NCI-H774 (cell line): ENCODE measurements at regions not wholly inside any gene's neighbourhood (a gene's known extent, or its start where the extent isn't known, plus 50 kb on each side); places are given as distances from the start of the nearest gene placed in this dataset.
"Not testable (repeated sequence)": the region's sequence is repeated elsewhere in the genome, so short reads cannot be mapped to it uniquely, and the experiment has no call there.

Experiments used
- DNase-seq: peaks from one replicate; lab custom pipeline; 2025; lab: John Stamatoyannopoulos, UW

DNA sequence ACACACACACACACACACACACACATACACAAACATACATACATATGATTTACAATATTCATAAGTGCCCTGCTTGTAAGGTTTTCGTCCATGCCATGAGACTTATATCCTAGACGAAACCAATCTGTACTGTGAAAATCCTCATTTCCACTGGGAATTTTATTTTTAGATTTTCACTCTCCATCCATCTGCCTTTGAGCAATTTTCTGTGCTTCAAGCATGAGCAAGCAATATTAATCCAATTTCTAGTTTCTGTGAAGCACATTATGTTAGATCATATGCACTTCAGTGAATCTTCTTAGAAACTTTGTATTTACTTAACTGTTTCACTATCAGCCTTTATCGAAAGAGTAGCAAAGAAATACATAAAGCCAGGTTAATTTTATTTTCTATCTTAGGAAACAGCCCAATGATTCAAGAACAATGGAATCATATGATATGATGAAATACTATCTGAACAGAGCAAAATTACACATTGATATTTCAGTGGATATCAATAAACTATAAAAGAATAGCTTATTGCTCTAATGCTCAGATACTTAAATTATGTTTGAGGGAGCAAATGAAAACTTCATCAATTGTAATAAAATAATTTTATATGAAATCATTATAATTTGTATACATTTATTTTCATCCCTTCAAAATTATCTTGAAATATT, 1100.7 kb upstream of the MIR17HG start:
- DNase-seq, result no peak

DNA sequence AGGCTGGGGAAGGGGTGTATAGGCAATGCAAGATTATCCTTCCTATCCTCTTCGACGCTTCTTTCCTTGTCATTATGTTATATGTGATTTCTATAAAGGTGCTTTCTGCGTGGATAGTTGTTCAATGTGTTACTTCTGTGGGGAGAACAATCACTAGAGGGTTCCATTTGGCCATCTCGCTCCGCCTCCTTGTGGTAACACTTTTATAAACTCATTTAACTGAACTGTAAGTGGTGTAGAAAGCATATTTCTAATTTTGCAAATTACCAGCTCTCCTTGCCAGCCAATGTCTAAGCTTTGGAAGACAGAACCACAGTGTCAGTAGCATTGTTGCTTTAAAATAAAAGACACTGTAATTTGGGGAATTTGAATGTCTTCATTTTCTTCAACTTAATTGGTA, 1093.7 kb upstream of the MIR17HG start:
- DNase-seq, result no peak

DNA sequence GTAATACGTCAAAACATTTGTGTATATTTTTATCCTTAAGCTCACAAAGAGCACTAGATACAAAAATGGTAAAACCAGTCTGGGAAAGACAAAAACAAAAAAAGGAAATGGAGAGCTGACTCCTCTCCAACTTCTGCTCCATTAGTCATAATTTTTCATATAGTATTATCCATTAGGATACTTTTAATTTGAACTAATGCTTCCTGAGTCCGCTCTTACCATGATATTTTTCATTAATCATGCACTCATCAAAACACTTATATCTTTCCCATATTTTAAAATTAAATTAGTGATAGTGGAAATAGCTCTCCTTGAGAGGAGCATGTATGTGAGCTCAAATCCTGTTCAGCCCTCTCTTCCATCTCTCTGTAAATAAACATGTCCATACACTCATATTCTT, 1093.0 kb upstream of the MIR17HG start:
- DNase-seq, result no peak

DNA sequence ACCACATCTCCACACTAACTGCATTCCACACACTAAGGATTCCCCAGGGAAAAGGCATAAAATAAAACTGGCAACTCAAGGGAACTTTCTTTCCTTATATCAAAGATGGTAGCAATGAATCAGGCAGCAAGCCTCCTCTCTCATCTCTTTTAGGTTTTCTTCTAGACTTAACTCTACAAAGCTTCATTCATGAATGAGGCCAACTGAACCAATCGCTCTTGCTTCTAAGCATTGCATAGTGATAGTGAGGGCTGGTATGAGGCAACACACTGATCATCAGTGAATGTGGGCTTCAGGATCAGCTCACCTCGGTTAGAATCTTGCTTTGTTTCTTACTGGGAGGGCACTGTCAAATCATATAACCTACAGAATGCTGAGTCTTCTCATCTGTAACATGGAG, 1090.7 kb upstream of the MIR17HG start:
- no peak for DNase-seq

DNA sequence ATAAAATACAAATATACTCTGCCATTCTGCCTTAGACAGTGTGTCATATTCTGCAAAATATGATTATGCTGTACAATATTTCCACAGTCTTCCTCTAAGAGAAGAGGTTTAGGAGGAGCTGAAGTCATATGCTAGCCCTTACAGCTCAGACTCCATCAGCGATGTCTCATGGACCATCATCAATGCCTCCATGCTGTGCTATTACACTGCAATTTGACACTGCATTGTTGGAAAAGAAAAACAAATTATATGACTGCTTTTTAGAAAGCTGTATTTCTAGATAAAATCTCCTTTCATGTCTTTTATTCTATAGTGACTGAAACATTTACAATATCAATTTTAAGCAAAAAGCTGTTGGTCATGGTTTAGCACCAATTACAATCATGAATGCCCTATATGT, 1089.4 kb upstream of the MIR17HG start:
- DNase-seq, result no peak

DNA sequence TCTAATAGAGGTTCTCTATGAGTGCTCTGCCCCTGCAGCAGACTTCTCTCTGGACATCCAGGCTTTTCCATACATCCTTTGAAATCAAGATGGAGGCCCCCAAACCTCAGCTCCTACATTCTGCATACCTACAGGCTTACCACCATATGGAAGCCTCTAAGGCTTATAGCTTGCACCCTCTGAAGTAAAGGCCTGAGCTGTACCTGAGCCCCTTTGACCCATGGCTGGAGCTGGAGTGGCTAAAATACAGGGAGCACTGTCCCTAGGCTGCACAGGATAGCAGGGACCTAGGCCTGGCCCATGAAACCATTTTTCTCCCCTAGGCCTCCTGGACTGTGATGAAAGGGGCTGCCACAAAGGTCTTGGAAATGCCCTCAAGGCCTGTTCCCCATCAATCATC, 1086.1 kb upstream of the MIR17HG start:
- no peak for DNase-seq

DNA sequence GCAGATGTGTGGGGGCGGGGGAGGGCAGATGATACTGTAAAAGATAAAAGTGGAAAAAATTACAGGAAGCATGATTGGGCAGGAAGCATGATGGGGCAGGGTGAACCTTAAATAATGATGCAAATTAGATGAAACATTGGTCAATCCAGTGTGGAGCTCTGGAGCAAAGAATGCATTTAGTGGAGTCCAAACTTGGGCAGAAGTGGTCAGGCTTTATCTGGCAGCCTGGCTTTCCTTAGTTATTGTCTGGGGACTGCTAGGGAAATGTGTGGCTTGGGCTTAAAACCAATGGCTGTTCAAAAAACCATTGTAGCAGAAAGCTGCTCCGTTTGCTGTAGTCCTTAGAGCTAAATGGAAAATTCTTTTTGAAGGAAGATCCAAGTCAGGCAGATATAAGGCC, 1077.3 kb upstream of the MIR17HG start:
- no peak for DNase-seq

DNA sequence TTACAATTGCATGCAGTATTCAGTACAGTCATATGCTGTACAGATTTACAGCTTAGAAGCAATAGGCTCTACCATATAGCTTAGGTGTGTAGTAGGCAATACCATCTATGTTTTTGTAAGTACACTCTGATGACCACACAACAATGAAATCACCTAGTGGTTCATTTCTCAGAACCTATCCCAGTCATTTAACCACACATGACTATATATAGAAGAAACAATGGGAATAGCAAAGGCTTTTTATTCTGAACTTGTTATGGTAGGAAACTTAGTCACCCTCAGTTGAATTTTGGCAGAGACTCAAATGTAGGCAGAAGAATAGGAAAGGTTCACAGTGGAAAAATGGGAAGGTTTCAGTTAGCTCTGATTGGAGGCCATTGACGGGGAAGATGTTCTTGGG, 1075.1 kb upstream of the MIR17HG start:
- no peak for DNase-seq

DNA sequence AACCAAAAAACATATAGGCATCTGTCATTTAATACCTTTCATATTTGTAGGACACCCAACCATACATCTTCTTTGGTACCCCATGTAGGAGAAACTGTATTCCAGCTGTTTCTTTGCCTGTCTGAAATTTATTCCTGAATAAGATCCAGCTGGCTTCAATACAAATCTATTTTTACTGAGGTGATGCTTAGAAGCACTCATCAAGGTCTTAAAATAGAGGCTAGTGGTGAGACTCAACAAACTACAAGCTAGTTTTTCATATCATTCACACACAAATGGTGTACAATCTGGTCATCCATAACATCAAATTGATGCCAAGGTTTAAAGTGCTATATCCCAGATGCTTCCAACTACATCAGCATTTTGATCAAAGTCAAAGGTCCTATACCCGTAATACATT, 1071.3 kb upstream of the MIR17HG start:
- no peak for DNase-seq

DNA sequence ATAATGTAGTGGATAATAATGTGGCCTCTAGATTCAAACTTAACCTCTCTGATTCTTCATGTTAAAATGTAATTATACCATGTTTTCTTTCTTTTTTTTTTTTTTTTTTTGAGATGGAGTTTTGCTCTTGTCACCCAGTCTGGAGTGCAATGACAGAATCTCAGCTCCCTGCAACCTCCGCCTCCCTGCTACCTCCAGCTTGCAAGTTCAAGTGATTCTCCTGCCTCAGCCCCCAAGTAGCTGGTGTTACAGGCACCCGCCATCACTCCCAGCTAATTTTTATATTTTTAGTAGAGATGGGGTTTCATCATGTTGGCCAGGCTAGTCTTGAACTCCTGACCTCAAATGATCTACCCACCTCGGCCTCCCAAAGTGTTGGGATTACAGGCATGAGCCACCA, 1069.3 kb upstream of the MIR17HG start:
- not testable (repeated sequence) for DNase-seq

DNA sequence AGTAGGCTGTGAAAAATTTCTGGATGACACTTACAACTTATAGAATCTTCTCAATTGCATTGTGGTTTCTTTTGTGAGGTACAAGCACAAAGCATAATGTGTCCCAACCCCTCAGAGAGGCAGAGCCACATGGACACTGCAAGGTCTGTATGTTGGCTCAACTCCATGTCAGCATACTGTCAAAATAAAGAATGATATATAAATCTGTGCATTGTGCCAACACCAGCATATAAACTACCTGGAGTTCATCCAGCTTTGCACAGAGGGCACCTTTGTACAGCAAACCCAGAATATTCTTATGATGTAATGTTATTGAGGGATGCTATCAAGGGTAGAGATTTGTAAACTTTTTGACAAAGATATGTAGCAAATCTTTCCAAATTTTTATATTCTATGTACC, 1065.8 kb upstream of the MIR17HG start:
- DNase-seq, result no peak

DNA sequence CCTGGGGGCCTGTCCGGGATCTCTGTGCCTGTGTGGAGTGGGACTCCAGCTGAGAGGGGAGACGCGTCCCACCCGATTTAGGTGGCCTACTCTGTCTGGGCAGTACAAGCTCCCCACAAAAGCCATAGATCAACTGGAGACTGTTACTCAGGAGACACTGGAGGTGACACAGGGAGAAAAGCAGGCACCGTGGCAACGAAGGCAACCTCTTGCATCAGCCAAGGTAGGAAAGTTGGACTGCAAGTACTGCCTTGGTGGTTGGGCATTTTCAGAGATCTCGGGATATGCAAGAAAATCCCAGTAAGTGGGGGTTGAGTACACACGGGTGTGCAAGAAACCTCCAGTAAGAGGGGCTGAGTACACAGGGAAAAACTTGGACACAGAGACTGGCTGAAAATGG, 1060.0 kb upstream of the MIR17HG start:
- no peak for DNase-seq

DNA sequence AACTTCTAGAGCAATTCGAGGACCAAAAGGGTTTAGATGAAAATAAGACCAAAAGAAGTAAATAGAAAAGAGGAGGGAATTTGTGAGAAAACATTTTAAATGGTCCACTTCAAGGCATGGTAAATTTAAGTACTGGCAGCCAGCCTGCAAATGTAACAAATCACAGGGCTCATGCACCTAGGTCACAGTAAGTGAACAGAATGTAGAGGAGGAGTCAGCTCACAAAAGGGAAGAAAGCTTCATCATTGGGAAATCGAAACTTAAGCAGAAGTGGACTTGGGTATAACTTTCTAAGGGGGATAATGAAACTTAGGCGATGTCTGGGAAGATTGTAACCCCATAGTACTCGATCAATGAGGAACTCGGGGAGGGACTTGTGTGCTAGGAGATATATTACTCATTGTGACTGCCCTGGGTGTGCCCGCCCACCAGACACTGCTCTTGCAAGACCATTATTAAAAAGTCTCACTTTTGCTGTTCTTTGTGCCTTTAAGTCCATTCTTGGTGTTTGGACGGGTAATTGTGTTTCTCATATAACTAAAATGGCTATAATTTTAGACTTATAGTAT, 1053.6 kb upstream of the MIR17HG start:
- no peak for DNase-seq

DNA sequence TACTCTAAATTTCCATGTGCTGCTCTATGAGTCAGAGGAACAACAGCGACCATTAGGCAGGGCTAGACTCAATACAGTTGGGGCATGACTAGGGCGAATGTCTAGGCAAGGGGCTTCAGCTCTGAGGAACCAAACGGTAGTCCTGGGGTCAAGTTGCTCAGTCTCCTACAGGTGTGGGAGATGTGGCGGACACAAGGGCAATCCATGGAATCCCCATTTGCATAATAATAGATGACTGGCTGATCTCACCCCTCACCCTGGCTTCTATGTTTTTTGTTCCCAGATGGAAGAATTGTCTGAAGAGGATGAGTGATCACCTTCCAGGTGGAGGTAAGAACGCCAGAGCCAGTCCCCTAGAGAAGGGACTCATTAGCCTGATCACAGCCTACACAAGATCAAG, 1048.2 kb upstream of the MIR17HG start:
- DNase-seq, result no peak

DNA sequence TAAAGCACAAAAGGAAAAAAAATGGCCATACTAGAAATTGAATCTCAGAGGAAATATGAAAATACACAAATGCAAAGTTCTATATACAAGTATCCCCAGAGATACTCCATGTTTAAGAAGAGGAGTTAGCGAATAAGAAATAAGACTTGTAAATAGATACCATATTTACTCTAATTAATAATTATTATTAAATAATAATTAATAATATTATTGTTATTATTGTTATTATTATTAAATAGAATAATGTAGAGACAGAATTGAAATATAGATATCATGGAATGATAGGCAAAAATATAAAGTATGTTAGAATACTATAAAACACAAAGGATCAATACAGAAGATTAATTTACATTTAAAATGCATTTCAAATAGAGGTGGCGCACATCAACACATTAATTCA, 1047.5 kb upstream of the MIR17HG start:
- no peak for DNase-seq

DNA sequence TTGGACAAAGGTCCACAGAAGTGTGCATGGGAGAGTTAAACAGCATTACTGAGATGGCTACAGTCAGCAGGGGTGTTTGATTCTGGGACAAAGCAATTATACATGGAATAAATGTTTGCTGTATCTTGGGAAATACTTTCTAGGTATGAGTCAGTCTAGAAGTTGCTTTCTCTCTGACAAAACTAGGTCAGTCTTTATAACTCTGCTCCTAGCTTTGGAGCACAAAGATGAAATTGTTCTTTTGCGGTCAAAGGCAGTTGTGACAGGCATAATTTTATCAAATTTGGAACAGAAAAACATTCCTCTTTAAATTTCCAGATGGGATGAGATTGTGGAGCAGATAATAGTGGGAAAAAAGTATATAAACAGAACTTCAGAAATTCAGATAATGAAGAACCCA, 1045.4 kb upstream of the MIR17HG start:
- DNase-seq, result no peak

DNA sequence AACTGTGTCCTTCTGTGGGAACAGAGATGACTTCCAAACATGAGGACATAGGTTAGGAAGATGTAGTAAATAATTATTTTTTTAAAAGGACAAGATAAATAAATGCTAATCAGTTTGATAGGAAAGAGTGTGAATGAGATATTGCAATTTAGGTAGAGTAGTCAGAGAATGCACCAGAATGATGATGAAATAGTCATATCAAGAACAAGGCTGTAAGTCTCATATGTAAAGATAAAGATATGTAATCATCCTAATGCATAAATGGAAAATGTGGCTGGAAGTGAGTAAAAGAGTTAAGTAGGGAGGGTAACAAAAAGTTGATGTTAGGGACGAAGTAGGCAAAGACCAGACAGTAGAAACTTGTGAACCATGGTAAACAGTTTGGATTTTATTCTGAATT, 1041.7 kb upstream of the MIR17HG start:
- DNase-seq, result no peak

DNA sequence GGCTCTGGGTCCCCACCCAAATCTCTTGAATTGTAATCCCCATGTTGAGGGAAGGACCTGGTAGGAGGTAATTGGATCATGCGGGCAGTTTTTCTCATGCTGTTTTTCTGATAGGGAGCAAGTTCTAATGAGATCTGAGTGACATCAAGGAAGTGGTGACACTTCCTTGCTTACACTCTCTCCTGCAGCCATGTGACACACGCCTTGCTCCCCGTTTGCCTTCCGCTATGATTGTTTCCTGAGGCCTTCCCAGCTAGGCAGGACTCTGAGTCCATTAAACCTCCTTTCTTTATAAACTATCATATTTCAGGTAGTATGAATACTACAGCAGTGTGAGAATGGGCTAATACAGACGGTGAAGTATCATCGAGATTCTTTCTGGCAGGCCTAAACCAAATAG, 1040.4 kb upstream of the MIR17HG start:
- no peak for DNase-seq

DNA sequence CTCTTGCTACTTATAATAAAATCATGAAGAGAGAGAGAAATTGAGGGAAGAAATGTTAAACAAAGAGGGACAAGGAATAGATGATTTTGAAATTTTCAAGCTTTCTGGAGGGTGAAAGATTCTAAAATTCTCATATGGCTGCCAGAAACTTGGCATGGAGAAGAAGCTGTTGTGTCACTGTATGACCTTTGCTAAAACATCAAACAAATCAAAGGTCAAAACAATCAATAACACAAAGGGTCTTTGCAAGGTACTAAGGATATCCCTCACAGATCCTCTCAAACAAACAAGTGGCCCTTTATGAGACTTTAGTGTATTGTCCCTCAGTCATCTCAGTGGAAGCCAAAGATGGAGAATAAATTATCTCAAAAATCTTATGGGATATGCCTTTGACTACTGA, 1039.2 kb upstream of the MIR17HG start:
- DNase-seq, result no peak

DNA sequence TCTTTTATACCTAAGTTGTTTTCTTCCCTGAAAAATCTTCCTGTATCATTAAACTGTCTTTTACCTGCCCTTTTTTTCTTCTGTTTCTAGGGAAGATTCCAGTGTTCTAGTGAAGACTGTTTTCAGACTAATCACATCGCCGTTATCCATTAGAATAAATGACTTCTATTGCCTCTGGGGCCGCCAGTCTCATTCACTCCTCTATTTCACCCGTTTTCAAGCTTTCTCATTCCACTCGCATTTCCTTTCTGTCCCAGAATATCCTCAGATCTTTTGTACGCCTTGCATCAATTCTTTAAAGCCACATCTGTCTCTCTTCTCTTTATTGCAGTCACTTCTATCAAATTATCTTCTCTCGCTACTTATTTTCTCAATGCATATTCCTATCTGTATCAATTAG, 1035.6 kb upstream of the MIR17HG start:
- no peak for DNase-seq

DNA sequence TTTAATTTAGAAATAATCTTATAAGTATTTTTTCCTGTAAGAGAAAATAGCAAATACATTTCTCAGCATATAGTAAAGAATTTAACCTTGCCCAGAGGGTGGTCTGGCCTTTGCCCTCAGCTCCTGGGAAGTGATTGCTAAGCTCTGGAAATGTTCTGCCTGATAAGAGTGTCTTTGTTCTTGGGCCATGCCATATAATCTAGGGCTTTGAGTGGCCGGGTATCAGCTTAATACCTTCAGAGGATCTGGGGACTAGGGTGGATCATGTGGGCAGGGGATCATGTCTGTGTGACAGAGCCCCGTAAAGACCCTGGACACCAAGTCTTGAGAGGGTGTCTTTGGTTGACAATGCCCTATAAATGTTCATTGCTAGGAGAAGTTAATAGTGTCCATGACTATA, 1032.4 kb upstream of the MIR17HG start:
- no peak for DNase-seq

DNA sequence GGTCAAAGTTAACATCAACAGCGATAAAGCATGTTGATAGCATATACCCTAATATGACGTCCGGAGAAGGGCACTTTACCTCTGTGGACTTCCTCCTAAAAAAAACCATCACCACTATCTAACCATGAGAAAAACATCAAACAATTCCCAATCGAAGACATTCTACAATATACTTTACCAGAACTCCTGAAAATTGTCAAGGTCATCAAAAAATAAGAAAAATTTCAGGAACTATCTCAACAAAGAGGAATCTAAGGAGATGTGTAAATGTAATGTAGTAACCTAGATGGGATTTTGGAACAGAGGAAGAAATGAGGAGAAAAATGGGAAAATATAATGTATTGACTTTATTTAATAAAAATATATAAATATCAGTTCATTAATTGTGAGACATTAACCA, 1026.8 kb upstream of the MIR17HG start:
- no peak for DNase-seq

DNA sequence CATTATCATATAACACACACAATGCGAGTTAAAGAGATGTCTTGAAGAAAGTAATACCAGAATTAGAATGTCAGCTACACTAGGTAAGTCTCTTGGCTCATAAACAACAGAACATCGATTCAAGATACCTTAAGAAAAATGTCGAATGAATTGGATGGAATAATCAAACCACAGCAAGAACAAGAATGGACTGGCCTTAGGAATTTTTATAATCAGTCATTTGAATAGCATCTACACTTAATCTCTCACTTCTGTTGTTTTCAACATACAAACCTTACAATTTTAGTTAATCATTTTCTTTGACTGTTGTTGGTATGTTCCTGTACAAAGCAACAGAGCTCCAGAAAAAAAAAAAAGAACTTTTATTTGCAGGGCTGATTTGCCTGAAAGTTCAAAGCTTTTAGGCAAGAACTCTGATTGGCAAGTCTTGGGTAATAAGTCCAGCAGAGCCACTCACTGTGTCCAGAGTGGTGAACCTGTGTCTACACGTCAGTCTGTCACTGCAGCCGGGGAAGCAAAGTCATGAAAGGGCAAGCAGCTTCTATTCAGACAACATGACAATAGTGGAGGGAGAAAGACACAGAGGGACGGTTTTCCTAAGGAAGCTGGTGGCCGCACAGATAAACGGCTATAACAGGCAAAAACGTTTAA, 1026.1 kb upstream of the MIR17HG start:
- DNase-seq, result no peak

DNA sequence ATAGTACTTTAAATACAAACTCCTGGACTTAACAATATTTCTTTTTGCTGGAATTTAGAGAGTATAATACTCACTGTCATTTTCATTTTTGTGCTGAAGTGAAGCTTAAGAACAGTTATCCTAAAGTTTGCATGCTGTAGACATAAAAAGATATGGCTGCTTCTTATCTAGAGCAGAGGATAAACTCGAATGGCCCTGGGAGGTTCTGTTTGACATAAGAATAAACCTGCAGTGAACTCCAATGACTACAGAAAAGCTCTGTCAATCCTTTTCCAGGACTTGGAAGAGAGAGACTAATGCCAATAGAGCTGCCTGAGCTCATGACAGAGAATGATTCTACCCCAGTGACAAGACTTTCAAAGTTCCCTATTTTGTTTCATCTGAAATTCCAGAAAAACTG, 1017.8 kb upstream of the MIR17HG start:
- no peak for DNase-seq
